HG02884 (cell line): ENCODE measurements at regions not wholly inside any gene's neighbourhood (a gene's known extent, or its start where the extent isn't known, plus 50 kb on each side); places are given as distances from the start of the nearest gene placed in this dataset.

Source experiments
- ATAC-seq: cut with Tn5 transposase; IDR thresholded peaks from one replicate; pipeline ENCODE4 v1.9.1; 2021; ENCODE audit warnings: mild to moderate bottlenecking, moderate library complexity; ENCODE audit not compliant: unreplicated experiment

DNA sequence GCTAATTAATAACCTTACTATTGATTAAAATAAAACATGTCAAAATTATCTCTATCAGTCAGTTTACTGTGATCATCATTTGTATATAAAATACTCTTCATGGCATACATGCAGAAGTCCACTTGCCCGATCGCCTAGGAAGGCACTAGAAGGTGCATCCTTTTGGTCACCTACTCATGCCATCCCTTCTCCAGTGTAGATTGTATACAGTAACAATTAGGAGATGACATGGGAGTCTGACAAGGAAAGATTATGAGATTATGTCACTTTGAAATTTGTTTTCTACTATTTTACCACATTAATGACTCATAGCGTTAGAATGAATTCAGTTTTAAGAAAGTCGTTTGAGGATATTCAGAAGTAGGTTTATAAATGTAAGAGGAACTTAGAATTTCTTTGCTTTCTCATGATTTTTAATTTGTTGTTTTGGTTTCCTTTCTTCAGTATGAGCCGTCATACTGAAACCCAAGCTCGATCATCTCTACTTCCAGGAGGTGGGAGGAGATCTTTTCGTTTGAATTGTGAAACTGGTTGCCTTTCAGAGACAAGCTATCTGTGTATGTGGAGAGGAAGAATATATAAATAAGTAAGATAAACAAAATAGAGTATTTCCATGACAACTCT lies 51.1 kb upstream of the UNC5C start:
- ATAC-seq = peak; percentile 95
